ENCODE measurements at regions not wholly inside any gene's neighbourhood (a gene's known extent, or its start where the extent isn't known, plus 50 kb on each side); places are given as distances from the start of the nearest gene placed in this dataset.

DNA sequence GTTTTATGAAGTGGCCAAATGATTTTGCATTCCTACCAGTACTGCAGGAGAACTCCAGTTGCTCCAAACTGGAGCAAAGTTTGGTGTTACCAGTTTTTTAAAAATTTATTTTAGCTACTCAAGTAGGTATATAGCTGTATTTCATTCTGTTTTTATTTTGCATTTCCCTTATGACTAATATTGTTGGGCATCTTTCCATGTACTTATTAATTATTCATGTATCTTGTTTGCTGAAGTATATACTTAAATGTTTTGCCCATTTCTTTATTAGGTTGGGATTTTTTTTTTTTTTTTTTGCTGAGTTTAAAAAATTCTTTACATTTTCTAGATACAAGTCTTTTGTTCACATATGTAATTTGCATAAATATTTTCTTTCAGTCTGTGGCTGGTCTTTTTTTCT is 386.6 kb upstream of the DAB2 start:
- H3K36me3 ChIP-seq, result no peaks in the 10 kb centered on the region
- H3K27ac ChIP-seq, result no peak overlapping the region
- H3K27me3 ChIP-seq, result no peaks in the 10 kb centered on the region
- no peaks in the 10 kb centered on the region for H3K4me1 ChIP-seq
- DNase-seq (ENCODE audit: low spot score in 2 of 2), result no peak
- TF ChIP-seq EP300 (IDR thresholded peaks at IDR 0.05), result no peak
- TF ChIP-seq POLR2AphosphoS5 (IDR thresholded peaks at IDR 0.05), result no peak
- TF ChIP-seq, protein P1, sequence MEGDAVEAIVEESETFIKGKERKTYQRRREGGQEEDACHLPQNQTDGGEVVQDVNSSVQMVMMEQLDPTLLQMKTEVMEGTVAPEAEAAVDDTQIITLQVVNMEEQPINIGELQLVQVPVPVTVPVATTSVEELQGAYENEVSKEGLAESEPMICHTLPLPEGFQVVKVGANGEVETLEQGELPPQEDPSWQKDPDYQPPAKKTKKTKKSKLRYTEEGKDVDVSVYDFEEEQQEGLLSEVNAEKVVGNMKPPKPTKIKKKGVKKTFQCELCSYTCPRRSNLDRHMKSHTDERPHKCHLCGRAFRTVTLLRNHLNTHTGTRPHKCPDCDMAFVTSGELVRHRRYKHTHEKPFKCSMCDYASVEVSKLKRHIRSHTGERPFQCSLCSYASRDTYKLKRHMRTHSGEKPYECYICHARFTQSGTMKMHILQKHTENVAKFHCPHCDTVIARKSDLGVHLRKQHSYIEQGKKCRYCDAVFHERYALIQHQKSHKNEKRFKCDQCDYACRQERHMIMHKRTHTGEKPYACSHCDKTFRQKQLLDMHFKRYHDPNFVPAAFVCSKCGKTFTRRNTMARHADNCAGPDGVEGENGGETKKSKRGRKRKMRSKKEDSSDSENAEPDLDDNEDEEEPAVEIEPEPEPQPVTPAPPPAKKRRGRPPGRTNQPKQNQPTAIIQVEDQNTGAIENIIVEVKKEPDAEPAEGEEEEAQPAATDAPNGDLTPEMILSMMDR (IDR thresholded peaks at IDR 0.05), result no peak
- no peak for TF ChIP-seq POLR2A (IDR thresholded peaks at IDR 0.05)
- H3K9me3 ChIP-seq, result no peaks in the 10 kb centered on the region
- no peak overlapping the region for H3K4me3 ChIP-seq

DNA sequence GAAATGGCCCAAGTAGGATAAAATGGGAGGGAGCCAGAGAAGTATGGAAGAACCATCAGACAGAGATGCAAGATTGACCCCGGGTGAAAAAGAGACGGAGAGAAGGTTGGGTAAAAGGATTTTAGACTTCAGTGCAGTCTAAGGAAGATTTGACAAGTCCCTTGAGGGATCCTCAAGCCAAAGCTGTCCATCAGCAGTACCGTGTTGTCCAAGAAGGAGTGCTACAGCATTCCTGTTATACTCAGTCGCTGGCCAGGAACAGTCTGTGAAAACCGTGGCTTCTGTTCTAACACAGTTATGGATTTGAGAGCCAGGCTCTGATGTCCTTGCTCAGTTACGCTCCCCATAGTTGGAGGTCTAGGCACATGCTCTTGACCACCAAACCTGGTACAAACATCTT is 383.9 kb upstream of the DAB2 start:
- Histone ChIP-seq H3K36me3 (no peaks in the 10 kb centered on the region), H3K27me3 (no peaks in the 10 kb centered on the region), H3K4me3 (no peak overlapping the region), H3K9me3 (no peaks in the 10 kb centered on the region), H3K27ac (no peak overlapping the region), H3K4me1 (no peaks in the 10 kb centered on the region)
- 80% methylated on average over 6 of the region's 6 CpGs for WGBS
- TF ChIP-seq, protein P1 (IDR thresholded peaks at IDR 0.05), result no peak
- no peak for TF ChIP-seq EP300 (IDR thresholded peaks at IDR 0.05)
- TF ChIP-seq POLR2AphosphoS5 (IDR thresholded peaks at IDR 0.05), result no peak
- TF ChIP-seq POLR2A (IDR thresholded peaks at IDR 0.05), result no peak
- no peak for DNase-seq (ENCODE audit: low spot score in 2 of 2)

DNA sequence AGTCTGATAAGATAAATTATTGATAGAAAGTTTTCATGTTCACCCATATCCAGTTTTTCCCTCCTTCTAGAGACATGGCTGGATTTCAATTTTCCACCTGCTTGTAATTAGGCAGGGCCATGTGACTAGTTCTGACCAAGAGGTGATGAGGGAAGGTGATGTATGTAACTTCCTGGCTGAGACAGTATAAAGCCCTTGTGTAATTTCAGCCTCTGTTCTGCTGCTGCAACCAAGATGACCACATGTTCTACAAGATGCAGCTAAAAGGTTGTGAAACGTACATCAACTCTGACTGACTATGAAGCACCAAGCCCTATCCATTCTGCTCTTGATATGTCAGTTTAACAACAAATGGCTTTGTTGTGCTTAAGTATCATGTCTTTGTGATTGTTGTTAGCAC is 376.5 kb upstream of the DAB2 start:
- no peaks in the 10 kb centered on the region for H3K36me3 ChIP-seq
- H3K27ac ChIP-seq, result no peak overlapping the region
- WGBS, result 90% methylated on average over 1 of the region's 1 CpG
- H3K27me3 ChIP-seq, result no peaks in the 10 kb centered on the region
- H3K4me1 ChIP-seq, result no peaks in the 10 kb centered on the region
- no peak overlapping the region for H3K4me3 ChIP-seq
- TF ChIP-seq POLR2A (IDR thresholded peaks at IDR 0.05) (no peak), POLR2AphosphoS5 (IDR thresholded peaks at IDR 0.05) (no peak), EP300 (IDR thresholded peaks at IDR 0.05) (no peak)
- TF ChIP-seq, protein P1 (IDR thresholded peaks at IDR 0.05), result no peak
- DNase-seq (ENCODE audit: low spot score in 2 of 2), result no peak
- no peaks in the 10 kb centered on the region for H3K9me3 ChIP-seq

DNA sequence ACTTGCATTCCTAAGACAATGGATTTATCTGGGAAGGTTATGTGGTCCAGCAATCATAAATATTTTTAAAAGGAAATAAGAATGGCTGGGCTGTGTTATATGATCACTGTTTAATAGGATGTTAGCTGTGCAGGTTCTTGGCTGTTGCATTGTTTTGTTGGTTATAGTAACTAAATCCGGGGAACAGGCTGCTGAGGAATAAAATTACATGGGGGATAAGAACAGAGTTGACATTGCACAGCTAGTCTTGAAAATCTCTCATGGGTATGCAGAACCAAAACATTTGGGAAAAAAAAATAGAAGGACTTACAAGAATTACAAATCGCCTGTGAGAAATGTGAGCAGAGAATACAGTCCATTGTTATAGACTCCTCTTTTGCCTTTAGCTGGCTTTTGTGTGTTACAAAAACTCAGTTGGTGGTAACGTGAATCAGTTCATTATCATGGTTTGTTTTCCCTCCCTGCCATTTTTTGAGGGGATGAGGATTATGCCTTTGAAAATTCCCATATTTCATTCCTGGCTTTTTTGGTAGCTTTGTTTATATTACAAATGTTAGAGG is 375.3 kb upstream of the DAB2 start:
- H3K27me3 ChIP-seq, result no peaks in the 10 kb centered on the region
- H3K27ac ChIP-seq, result no peak overlapping the region
- H3K4me3 ChIP-seq, result no peak overlapping the region
- no peaks in the 10 kb centered on the region for H3K9me3 ChIP-seq
- no peak for DNase-seq (ENCODE audit: low spot score in 2 of 2)
- H3K4me1 ChIP-seq, result no peaks in the 10 kb centered on the region
- H3K36me3 ChIP-seq, result no peaks in the 10 kb centered on the region
- 60% methylated on average over 3 of the region's 3 CpGs for WGBS
- no peak for TF ChIP-seq POLR2AphosphoS5 (IDR thresholded peaks at IDR 0.05)
- TF ChIP-seq, protein P1 (IDR thresholded peaks at IDR 0.05), result no peak

DNA sequence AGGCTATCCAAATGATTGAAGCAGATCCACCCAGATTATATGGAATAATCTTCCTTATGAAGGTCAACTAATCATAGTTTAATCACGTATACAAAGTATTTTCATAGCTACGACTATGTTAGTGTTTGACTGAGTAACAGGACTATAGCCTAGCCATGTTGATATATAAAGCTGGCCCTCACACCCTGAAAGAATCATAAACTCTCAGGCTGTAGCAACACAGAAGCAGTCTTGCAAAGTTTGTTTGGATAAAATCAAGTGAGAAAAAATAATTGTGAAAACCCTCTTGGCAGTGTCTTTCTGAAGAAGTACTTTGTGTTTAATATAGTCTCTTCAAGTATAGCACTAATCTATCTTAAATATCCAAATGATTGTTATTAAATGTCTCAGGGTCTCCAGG is 374.5 kb upstream of the DAB2 start:
- Histone ChIP-seq H3K27ac (no peak overlapping the region), H3K4me1 (no peaks in the 10 kb centered on the region), H3K9me3 (no peaks in the 10 kb centered on the region), H3K4me3 (no peak overlapping the region), H3K36me3 (no peaks in the 10 kb centered on the region), H3K27me3 (no peaks in the 10 kb centered on the region)
- no peak for DNase-seq (ENCODE audit: low spot score in 2 of 2)
- 71% methylated on average over 2 of the region's 2 CpGs for WGBS
- TF ChIP-seq POLR2A (IDR thresholded peaks at IDR 0.05), result no peak
- TF ChIP-seq, protein P1 (IDR thresholded peaks at IDR 0.05), result no peak
